ENCODE measurements at regions not wholly inside any gene's neighbourhood (a gene's known extent, or its start where the extent isn't known, plus 50 kb on each side); places are given as distances from the start of the nearest gene placed in this dataset.
"Not testable (repeated sequence)": the region's sequence is repeated elsewhere in the genome, so short reads cannot be mapped to it uniquely, and the experiment has no call there.

GRCh38 chrX:124717537-124717936 lies 371.2 kb downstream of the SH2D1A start:
- no peak for DNase-seq (ENCODE audit: low read depth)

GRCh38 chrX:124719060-124719459 lies 372.7 kb downstream of the SH2D1A start:
- no peak for DNase-seq (ENCODE audit: low read depth)

GRCh38 chrX:124720532-124720931 lies 374.2 kb downstream of the SH2D1A start:
- DNase-seq (ENCODE audit: low read depth), result no peak

- DNase-seq (ENCODE audit: low read depth), result no peak
These were observed 379.1 kb downstream of the SH2D1A start for GRCh38 chrX:124725502-124725901.

- no peak for DNase-seq (ENCODE audit: low read depth)
These were observed 379.9 kb downstream of the SH2D1A start for GRCh38 chrX:124726292-124726691.

GRCh38 chrX:124726881-124727280 lies 380.5 kb downstream of the SH2D1A start:
- no peak for DNase-seq (ENCODE audit: low read depth)

GRCh38 chrX:124736553-124737270 lies 390.3 kb downstream of the SH2D1A start:
- DNase-seq (ENCODE audit: low read depth), result no peak

GRCh38 chrX:124737771-124738170 lies 391.4 kb downstream of the SH2D1A start:
- DNase-seq (ENCODE audit: low read depth), result no peak

- no peak for DNase-seq (ENCODE audit: low read depth)
These were observed 400.9 kb downstream of the SH2D1A start for GRCh38 chrX:124747295-124747694.

- DNase-seq (ENCODE audit: low read depth), result no peak
These were observed 418.0 kb downstream of the SH2D1A start for GRCh38 chrX:124764354-124764753.

- no peak for DNase-seq (ENCODE audit: low read depth)
These were observed 422.8 kb downstream of the SH2D1A start for GRCh38 chrX:124769166-124769565.

GRCh38 chrX:124771292-124771691 lies 424.9 kb downstream of the SH2D1A start:
- DNase-seq (ENCODE audit: low read depth), result no peak

- DNase-seq (ENCODE audit: low read depth), result not testable (repeated sequence)
These were observed 441.9 kb downstream of the SH2D1A start for GRCh38 chrX:124788253-124788652.

- DNase-seq (ENCODE audit: low read depth), result not testable (repeated sequence)
These were observed 443.5 kb downstream of the SH2D1A start for GRCh38 chrX:124789874-124790273.

- DNase-seq (ENCODE audit: low read depth), result no peak
These were observed 445.2 kb downstream of the SH2D1A start for GRCh38 chrX:124791492-124792095.

GRCh38 chrX:124796989-124797388 lies 450.6 kb downstream of the SH2D1A start:
- no peak for DNase-seq (ENCODE audit: low read depth)

GRCh38 chrX:124804962-124805361 lies 458.6 kb downstream of the SH2D1A start:
- no peak for DNase-seq (ENCODE audit: low read depth)

- no peak for DNase-seq (ENCODE audit: low read depth)
These were observed 459.1 kb downstream of the SH2D1A start for GRCh38 chrX:124805486-124805885.

- DNase-seq (ENCODE audit: low read depth), result no peak
These were observed 467.7 kb downstream of the SH2D1A start for GRCh38 chrX:124814106-124814505.

GRCh38 chrX:124818033-124818432 lies 471.7 kb downstream of the SH2D1A start:
- no peak for DNase-seq (ENCODE audit: low read depth)

- no peak for DNase-seq (ENCODE audit: low read depth)
These were observed 472.4 kb downstream of the SH2D1A start for GRCh38 chrX:124818764-124819163.

GRCh38 chrX:124820738-124821137 lies 474.4 kb downstream of the SH2D1A start:
- no peak for DNase-seq (ENCODE audit: low read depth)

GRCh38 chrX:124827258-124827845 lies 481.0 kb downstream of the SH2D1A start:
- DNase-seq (ENCODE audit: low read depth), result no peak

Data from fibroblast of gingiva (primary cell).